A673 (cell line): ENCODE measurements at regions not wholly inside any gene's neighbourhood (a gene's known extent, or its start where the extent isn't known, plus 50 kb on each side); places are given as distances from the start of the nearest gene placed in this dataset.

Experiments used
- BruUV-seq: library from RNA; stranded (reverse); fragments of 400-500 nt; replicated peaks from 2 replicates; lab custom pipeline; 2021; lab: Mats Ljungman, UMichigan
- CTCF ChIA-PET: fragments of 300-600 bp; sonication (Branson Sonifier 250); formaldehyde crosslinking; loops from one replicate; lab custom pipeline; 2022; ENCODE audit warnings: antibody characterized with exemption; lab: Charles Lee
- POLR2A ChIA-PET: fragments of 300-600 bp; sonication (Branson Sonifier 250); formaldehyde crosslinking; loops from one replicate; lab custom pipeline; 2022; ENCODE audit warnings: antibody characterized with exemption; ENCODE audit not compliant: low non-redundant PET; lab: Charles Lee
- DNase-seq: peaks from one replicate; pipeline ENCODE4 v3.0.0-alpha.2; 2015; ENCODE audit warnings: low spot score
- H3K27ac ChIP-seq: fragments of 200-600 bp; sonication (generic); 2 replicates; pipeline ENCODE4 v1.5.1; 2016; ENCODE audit warnings: mixed run types, low read depth, mild to moderate bottlenecking, mixed read lengths, antibody characterized with exemption, low read length; ENCODE audit not compliant: poor library complexity, severe bottlenecking
- H3K27me3 ChIP-seq: fragments of 200-600 bp; sonication (generic); replicated peaks from 2 replicates; pipeline ENCODE4 v1.6.1; 2017; ENCODE audit warnings: mixed run types, low read depth, mild to moderate bottlenecking, mixed read lengths, antibody characterized with exemption, low read length; ENCODE audit not compliant: insufficient read depth, poor library complexity
- H3K36me3 ChIP-seq: fragments of 200-600 bp; sonication (generic); 2 replicates; pipeline ENCODE4 v1.6.1; 2016; ENCODE audit warnings: mixed run types, mild to moderate bottlenecking, mixed read lengths, antibody characterized with exemption, low read length; ENCODE audit not compliant: insufficient read depth, poor library complexity, severe bottlenecking
- H3K4me1 ChIP-seq: fragments of 200-600 bp; sonication (generic); 2 replicates; pipeline ENCODE4 v1.6.1; 2017; ENCODE audit warnings: mixed run types, mild to moderate bottlenecking, mixed read lengths, antibody characterized with exemption, low read length; ENCODE audit not compliant: insufficient read depth, poor library complexity, severe bottlenecking
- H3K4me3 ChIP-seq: fragments of 200-600 bp; sonication (generic); 2 replicates; pipeline ENCODE4 v1.5.1; 2016; ENCODE audit warnings: low read depth, mixed run types, mild to moderate bottlenecking, mixed read lengths, low read length; ENCODE audit not compliant: poor library complexity, severe bottlenecking
- H3K9me3 ChIP-seq: fragments of 200-600 bp; sonication (generic); 2 replicates; pipeline ENCODE4 v1.6.1; 2016; ENCODE audit warnings: mixed run types, low read depth, mild to moderate bottlenecking, mixed read lengths, antibody characterized with exemption, low read length; ENCODE audit not compliant: poor library complexity, severe bottlenecking
- CTCF ChIP-seq: fragments of 300-800, 200-600 bp; sonication (generic); conservative IDR thresholded peaks from 2 replicates; pipeline ENCODE4 v1.5.1; 2017; ENCODE audit warnings: low read depth, mild to moderate bottlenecking, antibody characterized with exemption, low read length, moderate library complexity, mixed read lengths
- EZH2 ChIP-seq: fragments of 200-600 bp; sonication (generic); IDR thresholded peaks from 2 replicates; pipeline ENCODE4 v1.6.1; 2017; ENCODE audit warnings: borderline replicate concordance, low read depth, mild to moderate bottlenecking, mixed read lengths, antibody characterized with exemption, low read length; ENCODE audit not compliant: poor library complexity, severe bottlenecking
- intact Hi-C: fragments of 100-400 bp; cut with micrococcal nuclease; formaldehyde crosslinking; loops from one replicate; pipeline ENCODE4 v1.10.0; 2022; ENCODE audit not compliant: unreplicated experiment

- DNase-seq: no peak
- BruUV-seq: no TSS peak
- POLR2A ChIA-PET: no interaction called here
- H3K4me1 ChIP-seq: no peaks in the 10 kb centered on the region
- no peaks in the 10 kb centered on the region for H3K27me3 ChIP-seq
- H3K27ac ChIP-seq: no peak overlapping the region
- intact Hi-C loops: no loop called here
- H3K9me3 ChIP-seq: no peaks in the 10 kb centered on the region
- no peaks in the 10 kb centered on the region for H3K36me3 ChIP-seq
- H3K4me3 ChIP-seq: no peak overlapping the region
- TF ChIP-seq CTCF (no peak), EZH2 (no peak)
- CTCF ChIA-PET: no interaction called here
Observed at GRCh38 chr2:117603060-117603459, 211.4 kb upstream of the DDX18 start.

GRCh38 chr2:117603567-117603966 lies 210.9 kb upstream of the DDX18 start:
- no TSS peak for BruUV-seq
- Histone ChIP-seq H3K4me1 (no peaks in the 10 kb centered on the region), H3K27ac (no peak overlapping the region), H3K27me3 (no peaks in the 10 kb centered on the region), H3K4me3 (no peak overlapping the region), H3K9me3 (no peaks in the 10 kb centered on the region), H3K36me3 (no peaks in the 10 kb centered on the region)
- ChIA-PET CTCF (no interaction called here), POLR2A (no interaction called here)
- TF ChIP-seq CTCF (no peak), EZH2 (no peak)
- intact Hi-C loops: no loop called here
- peak; percentile 5 for DNase-seq

- Histone ChIP-seq H3K27ac (no peak overlapping the region), H3K9me3 (no peaks in the 10 kb centered on the region), H3K4me1 (no peaks in the 10 kb centered on the region), H3K27me3 (no peaks in the 10 kb centered on the region), H3K4me3 (no peak overlapping the region), H3K36me3 (no peaks in the 10 kb centered on the region)
- TF ChIP-seq EZH2: no peak
- intact Hi-C loops: no loop called here
- ChIA-PET CTCF (no interaction called here), POLR2A (no interaction called here)
- DNase-seq: no peak
- BruUV-seq: no TSS peak
Observed at GRCh38 chr2:117607202-117607601, 207.3 kb upstream of the DDX18 start.

- H3K27ac ChIP-seq: no peak overlapping the region
- H3K4me1 ChIP-seq: no peaks in the 10 kb centered on the region
- DNase-seq: no peak
- H3K9me3 ChIP-seq: no peaks in the 10 kb centered on the region
- ChIA-PET POLR2A (no interaction called here), CTCF (no interaction called here)
- no peaks in the 10 kb centered on the region for H3K36me3 ChIP-seq
- no TSS peak for BruUV-seq
- intact Hi-C loops: no loop called here
- H3K4me3 ChIP-seq: no peak overlapping the region
- no peaks in the 10 kb centered on the region for H3K27me3 ChIP-seq
- TF ChIP-seq EZH2 (no peak), CTCF (no peak)
Observed at GRCh38 chr2:117613101-117613500, 201.4 kb upstream of the DDX18 start.
